ENCODE measurements at regions not wholly inside any gene's neighbourhood (a gene's known extent, or its start where the extent isn't known, plus 50 kb on each side); places are given as distances from the start of the nearest gene placed in this dataset.
"Not testable (repeated sequence)": the region's sequence is repeated elsewhere in the genome, so short reads cannot be mapped to it uniquely, and the experiment has no call there.

DNA sequence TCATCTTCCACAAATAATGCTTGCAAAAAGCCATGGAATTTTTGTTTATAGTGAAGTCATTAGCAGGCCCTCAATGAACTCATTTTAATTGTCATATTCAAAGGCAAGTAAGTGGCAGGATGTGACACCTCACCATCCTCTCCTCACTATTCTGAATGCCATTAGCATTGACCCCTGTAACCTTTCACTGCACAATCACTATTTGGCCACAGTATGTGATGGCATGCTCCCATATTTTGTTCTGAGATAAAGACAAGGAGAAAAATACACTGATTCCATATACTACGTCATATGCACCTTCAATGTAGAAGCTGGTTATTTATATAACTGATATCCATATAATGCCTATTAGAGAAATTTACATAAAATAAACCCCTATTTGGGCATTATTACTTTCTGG, 1443.2 kb downstream of the SUCLG1 start:
- peak in 3 of 8 experiments; percentile 17 to 67 (median 52) for ATAC-seq (replicated peaks in 6 of 8)
- WGBS, 10 experiments = 30 to 100% (median 87%) methylated on average over 1 of the region's 1 CpG; no CpG with 5 or more reads in 4 of the 10 experiments
- Histone ChIP-seq H3K4me1 (replicated peaks in 1 of 2) (no peaks in the 10 kb centered on the region), H3K4me3 (no peak overlapping the region), H3K27ac (no peak overlapping the region)
- in situ Hi-C loops (cut with MboI; ENCODE audit: low pct_unique_long_range_greater_than_20kb in 2 of 9, low sequenced_read_pairs in 9 of 9, unreplicated experiment in 9 of 9) = no loop called here

DNA sequence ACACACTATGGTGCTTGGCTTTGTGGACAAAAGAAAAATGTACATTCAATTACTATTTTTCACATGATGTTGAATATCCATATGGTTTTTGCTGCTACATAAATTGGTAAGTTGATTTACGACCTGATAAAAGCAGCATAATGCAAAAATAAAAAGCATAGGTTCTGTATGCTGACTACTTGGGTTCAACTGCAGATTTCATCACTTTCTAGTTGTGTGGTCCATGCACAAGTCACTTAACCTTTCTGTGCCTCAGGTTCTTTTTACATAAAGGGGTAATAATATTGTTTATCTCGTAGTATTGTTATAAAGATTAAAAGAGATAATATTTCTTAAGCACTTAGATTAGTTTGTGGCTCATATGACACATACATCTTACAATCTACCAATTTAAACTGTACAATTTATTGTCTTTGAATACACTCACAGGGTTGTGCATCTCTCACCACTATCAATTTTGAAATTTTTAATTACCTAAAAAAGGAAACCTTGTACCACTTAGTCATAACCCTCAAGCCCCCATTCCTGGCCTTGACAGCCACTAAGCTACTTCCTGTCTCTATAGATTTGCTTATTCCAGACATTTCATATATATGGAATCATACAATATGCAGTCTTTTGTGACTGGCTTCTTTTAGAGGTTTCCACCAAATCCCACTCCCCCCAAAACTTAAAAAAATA, 1443.9 kb downstream of the SUCLG1 start:
- Histone ChIP-seq H3K4me3 (no peak overlapping the region), H3K4me1 (replicated peaks in 1 of 2) (no peaks in the 10 kb centered on the region), H3K27ac (no peak overlapping the region)
- ATAC-seq (replicated peaks in 6 of 8) = peak in 2 of 8 experiments; percentile 60 to 70
- in situ Hi-C loops (cut with MboI; ENCODE audit: low pct_unique_long_range_greater_than_20kb in 2 of 9, low sequenced_read_pairs in 9 of 9, unreplicated experiment in 9 of 9) = no loop called here
- WGBS, 10 experiments = 0 to 100% (median 63%) methylated on average over 1 to 2 of the region's 2 CpGs; no CpG with 5 or more reads in 4 of the 10 experiments

DNA sequence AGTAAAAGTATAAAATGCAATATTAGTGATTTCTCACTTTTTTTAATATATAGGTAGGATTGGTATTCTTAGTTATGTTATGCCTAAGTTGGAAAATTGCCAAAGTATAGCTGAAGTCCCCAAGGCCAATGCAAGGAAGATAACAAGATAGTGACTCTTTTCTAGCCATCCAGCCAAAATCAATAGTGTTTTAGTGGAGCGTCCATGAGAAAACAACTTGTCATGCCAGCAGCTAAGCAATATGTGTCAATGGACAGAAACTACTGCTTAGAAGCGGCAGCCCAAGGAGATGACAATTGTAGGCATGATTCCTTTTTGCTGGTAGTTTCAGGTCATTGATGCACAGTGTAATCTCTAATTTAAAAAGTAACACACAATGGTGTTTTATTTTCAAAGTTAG, 1444.6 kb downstream of the SUCLG1 start:
- in situ Hi-C loops (cut with MboI; ENCODE audit: low pct_unique_long_range_greater_than_20kb in 2 of 9, low sequenced_read_pairs in 9 of 9, unreplicated experiment in 9 of 9) = no loop called here
- Histone ChIP-seq H3K4me3 (no peak overlapping the region), H3K4me1 (replicated peaks in 1 of 2) (no peaks in the 10 kb centered on the region), H3K27ac (no peak overlapping the region)
- WGBS, 10 experiments = 0 to 100% (median 83%) methylated on average over 1 to 2 of the region's 2 CpGs; no CpG with 5 or more reads in 3 of the 10 experiments
- ATAC-seq (replicated peaks in 6 of 8) = no peak

DNA sequence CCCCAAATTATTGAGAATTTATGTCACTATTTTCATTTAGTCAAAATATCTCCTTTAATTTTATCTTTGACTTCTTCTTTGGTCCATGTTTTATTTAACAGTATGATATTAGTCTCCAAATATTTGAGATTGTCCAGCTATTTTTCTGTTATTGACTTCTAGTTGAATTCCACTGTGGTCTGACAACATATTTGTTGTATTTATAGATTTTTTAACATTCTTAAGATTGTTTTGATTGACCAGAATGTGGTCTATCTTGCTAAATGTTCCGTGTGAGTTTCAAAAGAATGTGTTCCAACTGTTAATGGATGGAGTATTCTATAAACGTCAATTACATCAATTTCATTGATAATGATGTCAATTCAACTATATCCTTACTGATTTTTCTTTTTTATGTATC, 1452.1 kb downstream of the SUCLG1 start:
- WGBS, 10 experiments = 23 to 100% (median 78%) methylated on average over 1 to 2 of the region's 2 CpGs
- H3K4me1 ChIP-seq (replicated peaks in 1 of 2) = no peaks in the 10 kb centered on the region
- in situ Hi-C loops (cut with MboI; ENCODE audit: low pct_unique_long_range_greater_than_20kb in 2 of 9, low sequenced_read_pairs in 9 of 9, unreplicated experiment in 9 of 9) = no loop called here
- no peak overlapping the region for H3K27ac ChIP-seq
- H3K4me3 ChIP-seq = no peak overlapping the region
- no peak for ATAC-seq (replicated peaks in 6 of 8)

DNA sequence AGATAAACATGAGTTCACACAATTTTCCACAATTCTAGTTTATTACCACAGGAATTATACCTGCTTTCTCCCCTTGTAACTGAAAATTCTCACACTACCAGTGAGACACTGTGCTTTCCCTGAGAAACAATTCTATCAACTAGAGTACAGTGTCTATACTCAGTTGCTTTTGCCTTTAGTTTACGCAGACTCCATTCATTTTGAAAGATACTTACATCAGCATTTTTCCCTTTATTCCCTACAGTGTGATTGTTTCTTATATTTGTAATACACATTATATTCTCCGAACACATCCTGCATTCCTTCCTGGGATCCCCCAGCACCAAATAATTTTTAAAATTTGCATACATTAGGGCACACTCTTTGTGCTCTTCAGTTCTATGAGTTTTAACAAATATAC, 1455.5 kb downstream of the SUCLG1 start:
- Histone ChIP-seq H3K4me3 (no peak overlapping the region), H3K27ac (no peak overlapping the region), H3K4me1 (replicated peaks in 1 of 2) (no peaks in the 10 kb centered on the region)
- 18 to 100% (median 89%) methylated on average over 1 to 2 of the region's 2 CpGs for WGBS, 10 experiments
- ATAC-seq (replicated peaks in 6 of 8) = no peak
- in situ Hi-C loops (cut with MboI; ENCODE audit: low pct_unique_long_range_greater_than_20kb in 2 of 9, low sequenced_read_pairs in 9 of 9, unreplicated experiment in 9 of 9) = no loop called here

DNA sequence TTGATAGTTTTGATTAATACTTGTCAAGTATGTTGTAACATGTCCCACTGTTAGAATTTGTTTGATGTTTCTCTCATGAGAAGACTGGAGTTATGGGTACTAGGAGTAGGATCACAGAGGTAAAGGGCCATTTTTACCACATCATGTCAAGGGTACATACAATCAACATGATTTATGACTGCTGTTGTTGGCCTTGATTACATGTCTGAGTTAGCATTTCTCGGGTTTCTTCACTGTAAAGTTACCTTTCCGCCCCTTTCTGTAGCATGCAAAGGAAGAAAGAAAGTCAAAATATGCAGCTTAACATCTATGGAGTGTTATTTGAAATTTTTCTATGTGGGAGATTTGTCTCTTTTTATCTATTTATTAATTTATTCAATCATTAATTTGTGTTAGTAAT, 1456.4 kb downstream of the SUCLG1 start:
- WGBS, 10 experiments = 38 to 88% (median 77%) methylated on average over 1 to 2 of the region's 2 CpGs; no CpG with 5 or more reads in 4 of the 10 experiments
- no peak overlapping the region for H3K27ac ChIP-seq
- H3K4me1 ChIP-seq (replicated peaks in 1 of 2) = no peaks in the 10 kb centered on the region
- H3K4me3 ChIP-seq = no peak overlapping the region
- in situ Hi-C loops (cut with MboI; ENCODE audit: low pct_unique_long_range_greater_than_20kb in 2 of 9, low sequenced_read_pairs in 9 of 9, unreplicated experiment in 9 of 9) = no loop called here
- no peak for ATAC-seq (replicated peaks in 6 of 8)

DNA sequence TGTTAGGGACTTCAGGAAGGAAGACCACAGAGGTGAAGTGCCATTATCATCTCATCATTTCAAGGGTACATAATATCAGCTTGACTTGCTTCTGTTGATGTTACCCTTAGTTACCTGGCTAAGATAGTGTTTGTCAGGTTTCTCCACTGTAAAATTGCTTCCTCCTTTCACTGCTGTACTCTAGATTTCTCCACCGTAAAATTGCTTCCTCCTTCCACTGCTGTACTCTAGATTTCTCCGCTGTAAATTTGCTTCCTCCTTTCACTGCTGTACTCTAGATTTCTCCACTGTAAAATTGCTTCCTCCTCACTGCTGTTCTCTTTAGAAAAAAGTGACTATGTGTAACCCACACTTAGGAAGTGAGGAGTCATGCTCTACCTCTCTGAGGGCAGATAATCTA, 1460.3 kb downstream of the SUCLG1 start:
- in situ Hi-C loops (cut with MboI; ENCODE audit: low pct_unique_long_range_greater_than_20kb in 2 of 9, low sequenced_read_pairs in 9 of 9, unreplicated experiment in 9 of 9) = no loop called here
- Histone ChIP-seq H3K4me3 (no peak overlapping the region), H3K4me1 (replicated peaks in 1 of 2) (no peaks in the 10 kb centered on the region), H3K27ac (no peak overlapping the region)
- ATAC-seq (replicated peaks in 6 of 8) = no peak
- WGBS, 10 experiments = 22 to 100% (median 80%) methylated on average over 1 to 2 of the region's 2 CpGs; no CpG with 5 or more reads in 1 of the 10 experiments

DNA sequence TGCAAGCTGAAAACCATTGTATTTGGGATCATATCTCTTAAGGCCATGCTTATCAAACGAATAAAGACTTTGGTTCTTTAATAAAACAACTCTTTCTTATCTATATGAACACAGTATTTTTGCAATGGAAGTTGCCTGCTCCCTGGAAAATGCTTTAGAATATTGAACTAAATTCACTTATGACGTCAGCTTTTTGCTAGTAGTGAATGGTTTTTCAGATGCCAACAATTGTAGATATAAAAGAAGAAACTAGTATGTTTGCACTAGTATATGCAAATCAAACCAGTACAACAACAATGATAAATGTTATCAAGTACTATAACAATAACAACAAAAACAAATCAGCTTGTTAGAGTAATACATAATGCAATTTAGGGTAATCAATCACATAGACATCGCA, 1462.9 kb downstream of the SUCLG1 start:
- 4 to 100% (median 75%) methylated on average over 1 to 3 of the region's 3 CpGs; no CpG with 5 or more reads in 1 of the 10 experiments for WGBS, 10 experiments
- ATAC-seq (replicated peaks in 6 of 8) = no peak
- H3K27ac ChIP-seq = no peak overlapping the region
- H3K4me3 ChIP-seq = no peak overlapping the region
- no peaks in the 10 kb centered on the region for H3K4me1 ChIP-seq (replicated peaks in 1 of 2)
- in situ Hi-C loops (cut with MboI; ENCODE audit: low pct_unique_long_range_greater_than_20kb in 2 of 9, low sequenced_read_pairs in 9 of 9, unreplicated experiment in 9 of 9) = no loop called here

DNA sequence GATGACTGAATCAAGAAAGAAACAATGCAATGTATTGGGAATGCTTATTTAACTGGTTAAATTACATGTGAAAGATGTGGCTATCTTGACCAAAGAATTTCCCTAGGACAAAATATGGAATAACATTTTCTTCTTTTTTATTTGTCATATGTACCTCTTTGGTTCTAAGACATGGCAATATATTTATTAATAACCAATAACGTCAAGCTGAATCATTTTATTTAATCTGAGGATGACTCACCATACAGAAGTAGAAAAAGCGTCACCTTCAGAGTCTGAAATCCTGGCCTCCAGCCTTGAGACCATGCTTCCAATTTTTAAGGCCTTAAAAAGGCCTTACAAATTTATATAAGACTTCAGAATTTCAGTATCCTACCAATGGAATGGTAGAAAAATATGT, 1464.9 kb downstream of the SUCLG1 start:
- peak in 1 of 8 experiments; percentile 42 for ATAC-seq (replicated peaks in 6 of 8)
- Histone ChIP-seq H3K27ac (no peak overlapping the region), H3K4me3 (no peak overlapping the region), H3K4me1 (replicated peaks in 1 of 2) (no peaks in the 10 kb centered on the region)
- WGBS, 10 experiments = 22 to 100% (median 83%) methylated on average over 1 to 2 of the region's 2 CpGs
- in situ Hi-C loops (cut with MboI; ENCODE audit: low pct_unique_long_range_greater_than_20kb in 2 of 9, low sequenced_read_pairs in 9 of 9, unreplicated experiment in 9 of 9) = no loop called here

DNA sequence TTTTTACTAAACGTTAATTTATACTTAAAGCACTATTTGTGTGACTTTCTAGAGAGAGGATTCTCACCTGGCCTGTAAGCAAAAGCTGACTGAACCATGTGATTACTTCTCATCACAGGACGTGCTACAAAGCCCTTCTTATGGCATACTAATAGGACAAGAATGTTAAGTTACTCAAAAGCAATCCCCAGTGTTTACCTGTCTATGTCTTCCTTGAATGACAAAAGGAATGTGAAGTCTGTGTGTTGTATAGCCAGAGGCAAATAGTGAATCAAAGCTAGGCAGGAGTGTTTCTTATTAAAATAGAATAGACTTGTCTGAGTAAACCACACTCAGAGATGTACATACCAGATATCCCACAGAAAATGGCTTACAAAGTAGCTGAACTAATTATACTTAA, 1465.5 kb downstream of the SUCLG1 start:
- ATAC-seq (replicated peaks in 6 of 8) = peak in 1 of 8 experiments; percentile 34
- no peak overlapping the region for H3K4me3 ChIP-seq
- in situ Hi-C loops (cut with MboI; ENCODE audit: low pct_unique_long_range_greater_than_20kb in 2 of 9, low sequenced_read_pairs in 9 of 9, unreplicated experiment in 9 of 9) = no loop called here
- H3K4me1 ChIP-seq (replicated peaks in 1 of 2) = no peaks in the 10 kb centered on the region
- 13 to 83% (median 48%) methylated on average over 1 to 2 of the region's 2 CpGs; no CpG with 5 or more reads in 2 of the 10 experiments for WGBS, 10 experiments
- H3K27ac ChIP-seq = no peak overlapping the region

DNA sequence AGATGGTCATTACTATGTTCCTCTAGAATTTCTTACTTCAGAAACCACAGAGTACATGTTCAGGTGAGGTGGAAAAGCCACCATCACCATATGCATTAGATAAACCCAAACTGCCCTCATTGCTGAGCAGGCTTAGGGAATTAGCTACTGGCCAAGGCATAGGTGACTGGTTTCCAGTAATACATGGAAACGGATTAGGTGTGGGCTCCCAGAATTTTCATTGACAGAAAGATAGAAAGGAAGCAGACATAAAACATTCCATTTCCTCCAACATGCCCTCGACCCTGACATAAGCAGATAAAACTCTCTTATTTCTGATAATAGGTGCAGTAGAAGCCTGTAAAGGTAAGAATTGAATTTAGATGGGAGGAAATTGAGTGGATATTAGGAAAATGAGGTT, 1466.1 kb downstream of the SUCLG1 start:
- ATAC-seq (replicated peaks in 6 of 8) = no peak
- Histone ChIP-seq H3K4me3 (no peak overlapping the region), H3K4me1 (replicated peaks in 1 of 2) (no peaks in the 10 kb centered on the region), H3K27ac (no peak overlapping the region)
- in situ Hi-C loops (cut with MboI; ENCODE audit: low pct_unique_long_range_greater_than_20kb in 2 of 9, low sequenced_read_pairs in 9 of 9, unreplicated experiment in 9 of 9) = no loop called here
- whole genome bisulfite sequencing, 10 experiments = 0 to 80% (median 40%) methylated on average over 1 to 2 of the region's 2 CpGs; no CpG with 5 or more reads in 3 of the 10 experiments

DNA sequence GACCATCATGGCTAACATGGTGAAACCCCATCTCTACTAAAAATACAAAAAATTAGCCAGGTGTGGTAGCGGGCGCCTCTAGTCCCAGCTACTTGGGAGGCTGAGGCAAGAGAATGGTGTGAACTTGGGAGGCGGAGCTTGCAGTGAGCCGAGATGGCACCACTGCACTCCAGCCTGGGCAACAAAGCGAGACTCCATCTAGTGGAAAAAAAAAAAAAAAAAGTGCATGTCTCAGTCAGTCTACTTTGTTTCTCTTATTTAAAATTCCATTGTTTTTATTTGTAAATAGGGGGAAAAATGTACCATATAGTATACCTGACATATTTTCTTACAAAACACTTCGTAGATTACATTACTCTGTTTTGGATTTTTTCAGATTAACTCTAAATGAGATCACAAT, 1471.4 kb downstream of the SUCLG1 start:
- H3K4me1 ChIP-seq (replicated peaks in 1 of 2); H3K27ac ChIP-seq; in situ Hi-C loops (cut with MboI; ENCODE audit: low pct_unique_long_range_greater_than_20kb in 2 of 9, low sequenced_read_pairs in 9 of 9, unreplicated experiment in 9 of 9); H3K4me3 ChIP-seq; ATAC-seq (replicated peaks in 6 of 8): not testable (repeated sequence)
- WGBS, 10 experiments = 15 to 94% (median 83%) methylated on average over 1 to 5 of the region's 6 CpGs

DNA sequence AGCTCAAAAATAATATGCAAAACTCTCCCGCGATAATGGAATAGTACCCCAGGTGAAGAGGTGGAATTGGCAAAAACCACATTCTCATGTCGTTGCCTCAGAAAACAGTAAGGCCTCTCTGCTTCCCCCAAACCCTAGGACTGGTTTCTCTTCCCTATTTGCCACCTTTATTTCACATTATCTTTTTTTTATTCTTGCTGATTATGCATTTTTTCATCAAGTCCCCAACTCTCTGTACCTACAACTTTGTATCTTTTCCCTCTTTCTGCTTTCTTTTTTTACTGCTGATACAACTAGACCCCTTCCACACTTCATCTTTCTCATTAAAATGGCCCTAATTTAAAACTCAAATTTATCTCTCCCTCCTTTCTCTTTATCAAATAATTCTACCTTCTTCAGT, 1472.2 kb downstream of the SUCLG1 start:
- no peak overlapping the region for H3K27ac ChIP-seq
- in situ Hi-C loops (cut with MboI; ENCODE audit: low pct_unique_long_range_greater_than_20kb in 2 of 9, low sequenced_read_pairs in 9 of 9, unreplicated experiment in 9 of 9) = no loop called here
- no peak overlapping the region for H3K4me3 ChIP-seq
- no peak for ATAC-seq (replicated peaks in 6 of 8)
- 67 to 100% (median 94%) methylated on average over 2 to 3 of the region's 3 CpGs for WGBS, 10 experiments
- H3K4me1 ChIP-seq (replicated peaks in 1 of 2) = no peaks in the 10 kb centered on the region

DNA sequence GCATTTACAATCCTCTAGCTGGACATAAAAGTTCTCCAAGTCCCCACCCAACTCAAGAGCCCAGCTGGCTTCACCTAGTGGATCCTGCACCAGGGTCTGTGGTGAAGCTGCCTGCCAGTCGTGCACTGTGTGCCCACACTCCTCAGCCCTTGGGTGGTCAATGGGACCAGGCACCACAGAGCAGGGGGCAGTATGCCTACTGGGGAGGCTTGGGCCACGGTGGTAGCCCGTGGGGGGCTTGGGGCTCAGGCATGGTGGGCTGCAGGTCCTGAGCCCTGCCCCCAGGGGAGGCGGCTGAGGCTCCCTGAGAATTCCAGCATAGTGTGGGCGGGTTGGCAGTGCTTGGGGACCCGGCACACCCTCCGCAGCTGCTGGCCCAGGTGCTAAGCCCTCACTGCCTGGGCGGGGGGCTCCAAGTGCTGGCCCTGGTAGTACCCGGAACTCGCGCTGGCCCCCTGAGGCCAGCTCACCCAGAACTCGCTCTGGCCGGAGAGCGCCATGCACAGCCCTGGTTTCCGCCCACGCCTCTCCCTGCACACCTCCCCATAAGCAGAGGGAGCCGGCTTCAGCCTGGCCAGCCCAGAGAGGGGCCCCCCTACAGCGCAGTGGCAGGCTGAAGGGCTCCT, 1473.4 kb downstream of the SUCLG1 start:
- Histone ChIP-seq H3K4me1 (replicated peaks in 1 of 2) (no peaks in the 10 kb centered on the region), H3K27ac (no peak overlapping the region), H3K4me3 (no peak overlapping the region)
- no peak for ATAC-seq (replicated peaks in 6 of 8)
- WGBS, 10 experiments = 100% methylated on average over 2 of the region's 18 CpGs; no CpG with 5 or more reads in 9 of the 10 experiments
- in situ Hi-C loops (cut with MboI; ENCODE audit: low pct_unique_long_range_greater_than_20kb in 2 of 9, low sequenced_read_pairs in 9 of 9, unreplicated experiment in 9 of 9) = no loop called here

Measured in motor neuron (in vitro differentiated cells).